ENCODE measurements at regions not wholly inside any gene's neighbourhood (a gene's known extent, or its start where the extent isn't known, plus 50 kb on each side); places are given as distances from the start of the nearest gene placed in this dataset.

DNA sequence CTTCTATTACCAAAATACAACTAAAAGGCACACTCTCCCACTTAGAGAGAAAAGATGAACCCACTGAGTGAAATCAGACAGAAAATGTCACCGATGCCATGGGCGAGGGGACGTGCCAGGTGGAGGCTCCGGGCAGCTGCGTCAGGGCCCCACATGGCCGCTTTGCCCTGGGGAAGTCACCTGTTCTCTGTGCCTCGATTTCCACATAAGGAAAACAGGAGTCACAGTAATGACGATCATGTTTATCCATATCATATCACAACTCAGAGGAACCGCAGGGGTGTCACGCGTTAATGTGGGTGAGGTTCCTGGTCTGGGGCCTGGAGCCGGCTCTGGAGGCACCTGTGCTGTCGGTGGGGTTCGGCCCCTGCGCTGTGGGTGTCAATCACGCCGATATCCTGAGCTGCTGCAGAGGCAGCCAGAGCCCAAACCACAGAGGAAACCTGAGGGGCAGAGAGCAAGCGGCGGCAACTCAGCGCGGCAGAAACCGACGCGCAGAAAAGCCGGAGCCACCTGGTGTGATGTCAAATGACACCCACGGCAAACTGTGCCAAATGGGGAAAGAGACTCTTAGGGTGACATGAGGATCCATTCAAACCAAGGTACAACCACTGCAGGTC is 243.7 kb downstream of the BRD1 start:
- TF ChIP-seq, protein P1, sequence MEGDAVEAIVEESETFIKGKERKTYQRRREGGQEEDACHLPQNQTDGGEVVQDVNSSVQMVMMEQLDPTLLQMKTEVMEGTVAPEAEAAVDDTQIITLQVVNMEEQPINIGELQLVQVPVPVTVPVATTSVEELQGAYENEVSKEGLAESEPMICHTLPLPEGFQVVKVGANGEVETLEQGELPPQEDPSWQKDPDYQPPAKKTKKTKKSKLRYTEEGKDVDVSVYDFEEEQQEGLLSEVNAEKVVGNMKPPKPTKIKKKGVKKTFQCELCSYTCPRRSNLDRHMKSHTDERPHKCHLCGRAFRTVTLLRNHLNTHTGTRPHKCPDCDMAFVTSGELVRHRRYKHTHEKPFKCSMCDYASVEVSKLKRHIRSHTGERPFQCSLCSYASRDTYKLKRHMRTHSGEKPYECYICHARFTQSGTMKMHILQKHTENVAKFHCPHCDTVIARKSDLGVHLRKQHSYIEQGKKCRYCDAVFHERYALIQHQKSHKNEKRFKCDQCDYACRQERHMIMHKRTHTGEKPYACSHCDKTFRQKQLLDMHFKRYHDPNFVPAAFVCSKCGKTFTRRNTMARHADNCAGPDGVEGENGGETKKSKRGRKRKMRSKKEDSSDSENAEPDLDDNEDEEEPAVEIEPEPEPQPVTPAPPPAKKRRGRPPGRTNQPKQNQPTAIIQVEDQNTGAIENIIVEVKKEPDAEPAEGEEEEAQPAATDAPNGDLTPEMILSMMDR (IDR thresholded peaks at IDR 0.05; ENCODE audit: insufficient read depth, low read length, poor library complexity, severe bottlenecking): no peak
- TF ChIP-seq EZH2phosphoT487 (conservative IDR thresholded peaks at IDR 0.05; ENCODE audit: low read length): no peak
